ENCODE measurements at regions not wholly inside any gene's neighbourhood (a gene's known extent, or its start where the extent isn't known, plus 50 kb on each side); places are given as distances from the start of the nearest gene placed in this dataset.

- POLR2A ChIA-PET (ENCODE audit: partially characterized antibody) = no interaction called here
- TF ChIP-seq SUZ12 (IDR thresholded peaks at IDR 0.05; ENCODE audit: low read length) (no peak), SIN3A (conservative IDR thresholded peaks at IDR 0.05 in 1 of 2, IDR thresholded peaks at IDR 0.05 in 1 of 2; ENCODE audit: low read depth in 1 of 2, low read length in 2 of 2) (no peak), SP4 (IDR thresholded peaks at IDR 0.05; ENCODE audit: low read length) (no peak), SP1 (IDR thresholded peaks at IDR 0.05; ENCODE audit: low read depth, low read length) (no peak), E2F6 (IDR thresholded peaks at IDR 0.05) (no peak), CTBP2 (IDR thresholded peaks at IDR 0.05; ENCODE audit: borderline replicate concordance, insufficient read depth, insufficient read length, low read length) (no peak), CHD2 (IDR thresholded peaks at IDR 0.05; ENCODE audit: low read length) (no peak), CEBPB (IDR thresholded peaks at IDR 0.05; ENCODE audit: low read depth, low read length) (no peak), TBP (IDR thresholded peaks at IDR 0.05; ENCODE audit: low read depth, low read length) (no peak), TEAD4 (IDR thresholded peaks at IDR 0.05; ENCODE audit: low read depth, low read length) (no peak), TAF1 (IDR thresholded peaks at IDR 0.05; ENCODE audit: low read depth, low read length) (no peak), RXRA (IDR thresholded peaks at IDR 0.05; ENCODE audit: insufficient read depth, low read depth, low read length) (no peak), BRCA1 (IDR thresholded peaks at IDR 0.05; ENCODE audit: low read depth, low read length) (no peak), JUND (IDR thresholded peaks at IDR 0.05; ENCODE audit: low read length) (no peak), ASH2L (IDR thresholded peaks at IDR 0.05; ENCODE audit: low read length) (no peak)
These were observed 79.8 kb upstream of the ARID5B start for GRCh38 chr10:61821693-61822092.

More at GRCh38 chr10:61821693-61822092, 79.8 kb upstream of the ARID5B start:
- H2BK120ac ChIP-seq (replicated peaks; ENCODE audit: low read depth, low read length) = no peak overlapping the region
- H3K79me1 ChIP-seq (ENCODE audit: low read depth, low read length) = no peaks in the 10 kb centered on the region
- H4K8ac ChIP-seq (ENCODE audit: extremely low read depth, insufficient read depth, low read length) = no peak overlapping the region
- no peak overlapping the region for H4K91ac ChIP-seq (replicated peaks; ENCODE audit: insufficient read length, low read length)
- no peak overlapping the region for H3K27ac ChIP-seq (ENCODE audit: low read depth, low read length)
- no peak overlapping the region for H2AK5ac ChIP-seq (ENCODE audit: low read depth, low read length)
- H3K23ac ChIP-seq (ENCODE audit: insufficient read length) = no peak overlapping the region
- no peak overlapping the region for H3K14ac ChIP-seq (ENCODE audit: insufficient read length)
- no peak for FAIRE-seq
- 57% methylated on average over 1 of the region's 1 CpG; no CpG with 5 or more reads in 1 of the 2 experiments for WGBS, 2 experiments (ENCODE audit: extremely low coverage in 1 of 2, insufficient coverage in 1 of 2, insufficient read length in 1 of 2, insufficient replicate concordance in 2 of 2, low coverage in 1 of 2, low lambda C conversion rate in 2 of 2, missing lambda C conversion rate in 1 of 2)
- H3K4me3 ChIP-seq (ENCODE audit: extremely low read depth in 1 of 4, insufficient read depth in 2 of 4, low read depth in 3 of 4, low read length in 4 of 4) = no peak overlapping the region
- DNase-seq (ENCODE audit: low read depth in 1 of 2, low spot score in 2 of 2) = no peak
- no peaks in the 10 kb centered on the region for H3K4me1 ChIP-seq (replicated peaks in 1 of 4; ENCODE audit: control insufficient read depth in 3 of 4, insufficient read depth in 4 of 4, low read length in 3 of 4)
- no peak overlapping the region for H3K9ac ChIP-seq (replicated peaks in 1 of 4; ENCODE audit: extremely low read depth in 1 of 4, low read depth in 3 of 4, low read length in 3 of 4)
- no peaks in the 10 kb centered on the region for H4K20me1 ChIP-seq (replicated peaks in 1 of 2; ENCODE audit: control insufficient read depth in 1 of 2, insufficient read depth in 2 of 2, low read length in 2 of 2)
- H4K5ac ChIP-seq (ENCODE audit: insufficient read length, low read depth, low read length) = no peak overlapping the region
- no peaks in the 10 kb centered on the region for H3K23me2 ChIP-seq (ENCODE audit: low read depth, low read length)
- H2BK20ac ChIP-seq (ENCODE audit: low read length) = no peak overlapping the region
- no peak overlapping the region for H3K18ac ChIP-seq (ENCODE audit: extremely low read depth, low read length)
- H3K36me3 ChIP-seq (ENCODE audit: control insufficient read depth in 2 of 4, insufficient read depth in 4 of 4, low read length in 3 of 4) = no peaks in the 10 kb centered on the region
- H2BK15ac ChIP-seq (ENCODE audit: low read length) = no peak overlapping the region
- H3K27me3 ChIP-seq (replicated peaks in 1 of 4; ENCODE audit: control insufficient read depth in 3 of 4, extremely low read depth in 1 of 4, insufficient read depth in 3 of 4, low read length in 3 of 4) = peaks cover 0 to 1% (median 0%) of the 10 kb centered on the region in 4 experiments; a peak in 4 of 7 replicates
- no peak overlapping the region for H2AFZ ChIP-seq (ENCODE audit: low read length)
- no peak overlapping the region for H3K4ac ChIP-seq (replicated peaks; ENCODE audit: insufficient read length, low read depth, low read length)
- H2BK12ac ChIP-seq (ENCODE audit: low read depth, low read length) = no peak overlapping the region
- no peak overlapping the region for H2BK5ac ChIP-seq (ENCODE audit: low read depth, low read length)
- CTCF ChIA-PET (ENCODE audit: partially characterized antibody) = interaction anchor here (0.5 to 4.7 kb wide), 5 partner anchors 11 to 681 kb away, joined by 3 to 29 read pairs (median 6); no protein-coding TSS in a partner anchor
- H3K4me2 ChIP-seq (ENCODE audit: insufficient read depth in 1 of 2, low read depth in 2 of 2, low read length in 2 of 2) = no peak overlapping the region
- no peaks in the 10 kb centered on the region for H3K9me3 ChIP-seq (ENCODE audit: insufficient read depth in 2 of 2, low read depth in 1 of 2, low read length in 1 of 2)
- H3K56ac ChIP-seq (replicated peaks; ENCODE audit: insufficient read length, low read depth, low read length) = no peak overlapping the region
- H3K79me2 ChIP-seq (ENCODE audit: control insufficient read depth in 1 of 2, insufficient read depth in 2 of 2, low read length in 2 of 2) = no peaks in the 10 kb centered on the region
